K562 (cell line): ENCODE measurements at regions not wholly inside any gene's neighbourhood (a gene's known extent, or its start where the extent isn't known, plus 50 kb on each side); places are given as distances from the start of the nearest gene placed in this dataset.

Source experiments
- EHMT2 ChIP-seq: fragments of 450-650 bp; IDR thresholded peaks from 2 replicates; pipeline ENCODE4 v1.6.1; 2018; ENCODE audit warnings: antibody characterized with exemption
- MAFG ChIP-seq: fragments of 450-650 bp; conservative IDR thresholded peaks from 2 replicates; pipeline ENCODE4 v1.6.1; 2016; ENCODE audit warnings: missing genetic modification characterization, missing compliant biosample characterization
- ZBTB40 ChIP-seq, 2 experiments: fragments of 450-650 bp in 1 of 2; sonication (generic) in 1 of 2; formaldehyde crosslinking in 1 of 2; IDR thresholded peaks; 2 replicates each; pipeline versions ENCODE4 v1.7.1 to v1.9.0; 2016 to 2022; ENCODE audit warnings: inconsistent platforms in 1 of 2, mild to moderate bottlenecking in 1 of 2, missing genetic modification reagents in 1 of 2
- ZNF311 ChIP-seq: fragments of 250-450 bp; sonication (Bioruptor Pico); IDR thresholded peaks from 2 replicates; pipeline ENCODE4 v1.4.0; 2020; ENCODE audit warnings: mild to moderate bottlenecking, moderate library complexity
- TF ChIP-seq, protein P1 (sequence below): fragments of 450-650 bp; IDR thresholded peaks from 2 replicates; pipeline ENCODE4 v1.6.1; 2016

GRCh38 chr12:63394983-63395382, 244.0 kb upstream of the AVPR1A start (continued):
- no peak for TF ChIP-seq ZNF311
- TF ChIP-seq ZBTB40 (IDR thresholded peaks at IDR 0.05), result no peak
- TF ChIP-seq ZBTB40 (CRISPR knock-in tag; IDR thresholded peaks at IDR 0.05), result no peak
- no peak for TF ChIP-seq EHMT2
- no peak for TF ChIP-seq MAFG
- TF ChIP-seq, protein P1, sequence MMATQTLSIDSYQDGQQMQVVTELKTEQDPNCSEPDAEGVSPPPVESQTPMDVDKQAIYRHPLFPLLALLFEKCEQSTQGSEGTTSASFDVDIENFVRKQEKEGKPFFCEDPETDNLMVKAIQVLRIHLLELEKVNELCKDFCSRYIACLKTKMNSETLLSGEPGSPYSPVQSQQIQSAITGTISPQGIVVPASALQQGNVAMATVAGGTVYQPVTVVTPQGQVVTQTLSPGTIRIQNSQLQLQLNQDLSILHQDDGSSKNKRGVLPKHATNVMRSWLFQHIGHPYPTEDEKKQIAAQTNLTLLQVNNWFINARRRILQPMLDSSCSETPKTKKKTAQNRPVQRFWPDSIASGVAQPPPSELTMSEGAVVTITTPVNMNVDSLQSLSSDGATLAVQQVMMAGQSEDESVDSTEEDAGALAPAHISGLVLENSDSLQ, result no peak
